Activated CD8-positive, alpha-beta memory T cell treated with anti-CD3 and anti-CD28 coated beads for 48 hours (primary cell): ENCODE measurements at regions not wholly inside any gene's neighbourhood (a gene's known extent, or its start where the extent isn't known, plus 50 kb on each side); places are given as distances from the start of the nearest gene placed in this dataset.
A peak's percentile ranks its signal among the peaks of the same experiment; 100 is the strongest.
"Not testable (repeated sequence)": the region's sequence is repeated elsewhere in the genome, so short reads cannot be mapped to it uniquely, and the experiment has no call there.

Experiments used
- DNase-seq, 3 experiments: peaks; one replicate each; pipeline ENCODE4 v3.0.0-alpha.2; 2020; ENCODE audit warnings: low read depth in 2 of 3, low spot score in 2 of 3

DNA sequence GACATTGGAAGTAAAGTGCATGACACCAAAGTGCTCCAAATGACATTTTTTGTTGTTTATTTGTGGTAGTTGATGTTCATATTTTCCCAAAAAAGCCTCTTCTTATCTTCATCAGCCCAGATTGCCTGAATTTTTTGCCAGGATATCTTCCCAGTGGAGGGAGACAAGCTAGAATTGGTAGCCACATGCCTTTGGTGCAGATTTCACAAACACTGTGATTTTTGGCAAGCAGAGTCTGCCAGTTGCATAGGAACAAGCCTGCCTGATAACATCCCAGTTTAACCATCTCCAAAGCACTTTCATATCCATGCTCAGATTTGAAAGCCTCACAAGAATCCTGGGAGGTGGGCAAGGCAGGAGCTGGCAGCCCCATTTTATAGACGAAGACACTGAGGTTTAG, 102.3 kb upstream of the SYT13 start:
- DNase-seq, result no peak

DNA sequence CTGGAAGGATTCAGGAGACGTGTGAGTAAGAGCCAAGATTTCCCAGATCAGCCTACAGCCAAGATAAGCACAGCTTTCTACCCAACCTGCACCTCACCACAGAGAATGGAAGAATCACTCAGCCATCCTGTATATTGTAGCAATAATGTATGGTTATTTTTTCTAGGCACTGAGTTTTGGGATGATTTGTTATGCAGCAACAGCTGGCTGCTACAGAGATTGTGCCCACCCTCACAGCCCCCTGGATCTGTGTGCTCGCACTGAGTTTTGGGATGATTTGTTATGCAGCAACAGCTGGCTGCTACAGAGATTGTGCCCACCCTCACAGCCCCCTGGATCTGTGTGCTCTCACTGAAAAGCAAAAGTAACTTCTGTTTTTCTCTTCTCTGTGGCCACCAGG, 101.7 kb upstream of the SYT13 start:
- not testable (repeated sequence) for DNase-seq

DNA sequence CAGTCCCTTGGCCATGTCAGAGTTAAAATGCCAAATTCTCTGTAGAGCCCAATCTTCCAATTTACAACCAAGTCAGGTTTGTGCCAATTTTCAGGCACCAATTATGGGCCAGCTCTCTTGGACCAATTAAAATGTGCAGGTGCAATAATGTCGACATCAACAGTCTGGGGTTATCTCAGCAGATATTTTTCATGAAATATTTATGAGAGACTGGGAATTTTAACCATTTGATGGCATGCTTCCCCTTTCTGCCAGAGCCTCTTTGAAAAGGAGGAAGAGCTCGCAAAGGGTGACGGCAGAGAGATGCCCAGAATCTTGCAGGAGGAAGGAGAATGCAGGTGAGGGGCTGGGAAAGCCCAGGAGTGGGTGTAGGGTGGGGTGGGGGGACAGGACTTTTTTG, 100.8 kb upstream of the SYT13 start:
- no peak for DNase-seq

DNA sequence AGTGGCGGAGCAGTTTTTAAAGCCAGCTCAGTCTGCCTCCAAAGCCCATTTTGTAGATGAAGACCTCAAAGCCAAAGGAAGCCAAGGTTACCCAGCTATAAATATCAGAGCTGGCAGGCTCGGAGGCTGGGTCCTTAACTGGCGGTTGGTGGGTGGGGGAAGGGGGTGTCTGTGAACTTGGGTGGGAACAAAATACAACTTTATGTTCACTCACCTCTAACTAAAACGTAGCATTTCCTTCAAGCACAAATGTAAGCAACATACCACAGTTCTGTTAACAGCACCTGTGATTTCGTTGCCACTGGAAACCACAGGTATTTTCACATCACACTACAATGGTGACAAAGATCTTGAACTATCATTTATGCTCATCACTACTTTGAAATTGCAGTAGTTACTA, 99.7 kb upstream of the SYT13 start:
- no peak for DNase-seq

DNA sequence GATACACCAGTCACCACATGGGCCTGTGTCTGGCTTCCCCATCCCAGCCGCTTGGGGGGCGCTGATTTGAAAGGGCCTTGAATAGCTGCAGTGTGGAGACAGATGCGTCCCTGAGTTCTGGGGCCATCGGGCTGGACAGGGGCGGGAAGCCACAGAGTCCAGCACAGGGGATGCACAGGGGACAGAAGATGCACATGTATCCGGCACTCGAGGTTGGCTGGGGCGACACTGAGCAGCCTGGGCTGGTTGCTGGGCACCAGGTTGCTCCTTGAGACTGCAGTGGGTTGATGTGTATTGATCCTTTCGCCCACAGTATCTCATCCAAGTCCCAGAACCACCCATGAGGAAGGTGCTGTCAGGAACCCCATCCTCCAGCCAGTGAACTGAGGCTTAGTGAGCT, 99.3 kb upstream of the SYT13 start:
- DNase-seq, result no peak

DNA sequence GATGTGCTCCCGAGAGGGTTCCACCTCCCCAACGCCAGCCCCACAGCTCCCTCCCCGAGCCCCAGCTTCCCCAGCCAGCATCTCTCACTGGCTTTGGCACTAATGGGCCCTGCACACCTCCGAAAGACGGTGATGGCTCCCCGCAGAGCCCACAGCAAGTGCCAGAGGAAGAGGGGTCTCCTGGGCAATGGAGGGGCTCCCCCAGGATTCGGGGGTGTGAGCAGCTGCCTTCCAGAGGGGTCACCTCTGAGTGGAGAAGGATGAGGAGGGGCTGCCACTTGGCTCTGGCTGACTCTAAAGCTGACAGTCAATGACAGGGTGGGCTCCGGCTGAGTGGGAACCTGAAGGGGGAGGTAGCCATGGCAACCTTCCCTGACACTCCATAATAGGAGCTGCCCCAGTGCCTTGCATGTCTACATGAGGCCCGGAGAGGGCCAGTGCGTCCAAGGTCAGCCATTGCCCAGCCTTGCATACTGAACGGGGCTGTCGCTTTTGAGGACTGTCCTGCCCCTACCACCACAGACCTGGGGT, 98.6 kb upstream of the SYT13 start:
- DNase-seq, result no peak

DNA sequence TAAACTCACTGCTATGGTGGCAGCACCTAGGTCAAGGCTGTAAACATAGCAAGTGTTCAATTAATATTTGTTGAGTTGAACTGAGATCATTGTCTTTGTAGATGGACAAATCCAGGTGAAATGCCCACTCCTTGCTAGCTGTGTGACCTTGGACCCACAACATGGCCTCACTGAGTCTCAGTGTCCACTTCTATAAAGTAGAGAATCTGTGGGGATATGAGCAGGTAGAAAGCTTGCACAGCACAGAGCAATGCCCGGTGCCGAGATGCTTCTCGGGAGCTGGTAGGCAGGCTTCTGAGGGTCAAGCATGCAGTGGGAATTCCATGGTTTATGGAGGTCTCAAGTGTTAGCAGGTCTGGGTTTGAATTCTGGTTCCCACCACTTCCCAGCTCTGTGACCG, 97.9 kb upstream of the SYT13 start:
- DNase-seq, result no peak

DNA sequence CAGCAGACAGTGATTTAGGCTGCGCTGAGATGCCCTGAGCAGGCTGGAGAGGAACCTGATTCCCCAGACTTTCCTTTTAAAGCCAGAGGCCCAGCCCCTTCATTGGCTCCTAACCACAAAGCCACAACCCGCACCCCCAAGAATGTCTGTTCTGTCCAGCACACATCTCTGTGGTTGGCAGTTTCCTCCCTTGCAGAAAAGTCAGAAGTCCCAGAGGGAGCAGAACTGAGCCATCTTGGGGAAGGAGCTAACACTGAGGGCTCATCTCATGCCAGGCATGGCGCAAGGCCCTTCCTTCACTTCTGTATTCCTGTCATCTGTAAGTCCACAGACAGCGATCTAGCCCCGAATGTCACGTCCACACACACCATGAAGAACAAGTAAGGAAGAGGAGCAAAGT, 97.1 kb upstream of the SYT13 start:
- no peak for DNase-seq

DNA sequence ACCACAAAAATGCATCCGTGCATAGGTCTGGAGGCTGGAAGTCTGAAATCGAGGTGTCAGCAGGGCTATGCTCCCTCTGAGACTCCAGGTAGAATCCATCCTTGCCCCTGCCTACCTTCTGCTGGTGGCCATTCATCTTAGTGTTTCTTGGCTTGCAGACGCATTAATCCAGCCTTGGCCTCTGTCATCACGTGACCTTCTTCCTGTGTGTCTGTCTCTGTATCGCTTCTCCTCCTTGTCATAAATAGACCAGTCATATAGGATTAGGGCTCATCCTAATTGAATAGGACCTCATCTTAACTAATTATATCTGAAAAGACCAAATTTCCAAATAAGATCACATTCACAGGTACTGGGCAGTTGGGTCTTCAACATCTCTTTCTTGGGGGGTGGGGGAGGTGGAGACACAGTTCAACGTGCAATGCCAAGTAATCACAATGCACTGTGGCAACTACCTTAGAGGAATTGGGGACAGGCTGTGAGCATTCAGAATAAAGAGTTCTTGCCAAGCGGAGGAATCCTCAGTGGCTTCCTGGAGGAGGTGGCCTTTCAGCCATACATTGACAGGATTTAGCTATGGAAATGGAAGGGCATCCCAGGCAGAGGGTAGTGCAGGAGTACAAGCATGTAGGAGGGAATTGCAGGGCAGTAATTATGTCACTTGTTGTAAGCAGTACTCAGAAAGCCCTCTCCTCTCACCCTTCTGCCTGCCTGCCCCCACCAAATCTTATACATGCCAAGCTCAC, 96.2 kb upstream of the SYT13 start:
- no peak for DNase-seq

DNA sequence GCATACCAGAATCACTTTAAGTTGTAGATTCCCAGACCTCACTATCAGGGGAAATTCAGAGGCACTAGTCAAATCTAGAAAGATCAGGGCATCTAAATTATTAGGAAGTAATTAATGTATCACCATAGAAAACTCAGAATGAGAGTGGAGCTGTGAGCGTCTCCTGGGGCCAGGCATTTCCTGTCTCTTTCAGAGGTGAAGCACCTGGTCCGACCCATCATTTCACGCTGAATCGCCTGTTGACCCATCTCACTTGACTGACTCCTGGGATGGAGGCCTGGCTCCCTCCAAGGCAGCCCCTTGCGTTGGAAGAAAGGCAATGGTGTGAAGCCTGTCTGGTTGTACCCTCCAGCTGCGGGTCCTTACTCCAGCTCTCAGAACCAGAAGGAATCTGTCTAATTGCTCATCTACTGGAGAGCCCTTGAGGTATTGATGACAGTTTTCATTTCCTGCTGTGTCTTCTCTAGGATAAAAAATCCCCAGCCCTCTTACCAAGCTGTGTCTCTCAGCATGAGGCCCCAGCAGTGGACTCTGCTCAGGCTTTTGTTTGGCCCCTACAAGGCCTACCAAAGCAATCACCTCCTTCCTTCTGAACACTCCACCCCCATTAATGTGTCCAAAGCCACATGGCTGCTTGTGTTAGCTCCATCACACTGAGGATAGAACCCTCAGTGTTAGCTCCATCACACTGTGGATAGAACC, 93.2 kb upstream of the SYT13 start:
- no peak for DNase-seq

DNA sequence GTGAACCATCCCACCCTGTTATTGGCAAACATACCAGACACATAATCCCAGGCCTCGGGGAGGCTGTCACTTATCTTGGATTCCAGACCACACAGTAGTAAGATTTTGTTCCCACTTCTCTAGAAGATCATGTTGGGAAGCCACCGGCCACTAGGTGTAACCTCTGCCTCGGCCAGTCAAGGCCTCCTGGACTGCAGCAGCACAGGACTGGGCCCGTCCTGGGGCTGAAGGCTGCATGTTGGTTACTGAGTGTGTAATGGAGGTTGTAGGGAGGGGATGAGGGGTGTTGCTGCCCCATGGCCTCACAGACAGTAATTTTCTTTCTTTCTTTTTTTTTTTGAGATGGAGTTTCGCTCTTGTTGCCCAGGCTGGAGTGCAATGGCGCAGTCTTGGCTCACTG, 92.4 kb upstream of the SYT13 start:
- no peak for DNase-seq

DNA sequence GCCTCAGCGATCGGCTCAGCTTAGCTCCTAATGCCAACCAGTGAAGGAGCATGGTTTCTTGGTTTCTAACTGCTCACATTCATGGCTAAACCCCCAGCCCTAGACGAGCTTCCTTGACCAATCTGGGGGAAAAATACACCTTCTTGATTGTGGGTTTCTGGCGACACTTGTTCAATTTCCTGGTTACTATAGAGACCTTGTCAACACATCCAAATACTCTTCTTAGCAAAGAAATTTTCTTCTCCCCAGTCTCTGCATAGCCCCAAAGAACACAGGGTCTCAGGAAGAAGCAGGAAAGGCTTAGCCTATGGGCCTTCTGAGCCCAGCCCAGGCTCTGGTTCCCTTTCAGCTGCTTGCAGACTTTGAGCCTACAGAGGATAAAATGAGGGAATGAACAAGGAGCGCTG, 88.5 kb upstream of the SYT13 start:
- no peak for DNase-seq

DNA sequence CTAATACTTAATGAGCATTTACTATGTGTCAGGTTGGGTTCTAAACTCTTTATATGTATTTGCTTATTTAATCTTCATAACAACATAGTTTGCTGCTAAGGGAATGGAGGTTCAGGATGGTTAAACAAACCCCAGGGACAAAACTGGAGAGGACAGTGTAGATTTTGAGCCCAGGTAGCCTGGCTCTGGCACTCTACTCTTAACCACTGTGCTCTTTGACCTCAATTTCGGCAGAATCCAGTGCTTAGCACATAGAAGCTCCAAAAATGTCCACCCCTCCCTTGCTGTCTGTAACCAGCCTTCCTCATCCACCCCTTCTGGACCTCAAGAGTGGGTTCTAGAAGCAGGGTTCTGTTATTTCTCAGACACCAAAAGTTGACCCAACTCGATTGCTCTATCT, 88.0 kb upstream of the SYT13 start:
- DNase-seq, result no peak

DNA sequence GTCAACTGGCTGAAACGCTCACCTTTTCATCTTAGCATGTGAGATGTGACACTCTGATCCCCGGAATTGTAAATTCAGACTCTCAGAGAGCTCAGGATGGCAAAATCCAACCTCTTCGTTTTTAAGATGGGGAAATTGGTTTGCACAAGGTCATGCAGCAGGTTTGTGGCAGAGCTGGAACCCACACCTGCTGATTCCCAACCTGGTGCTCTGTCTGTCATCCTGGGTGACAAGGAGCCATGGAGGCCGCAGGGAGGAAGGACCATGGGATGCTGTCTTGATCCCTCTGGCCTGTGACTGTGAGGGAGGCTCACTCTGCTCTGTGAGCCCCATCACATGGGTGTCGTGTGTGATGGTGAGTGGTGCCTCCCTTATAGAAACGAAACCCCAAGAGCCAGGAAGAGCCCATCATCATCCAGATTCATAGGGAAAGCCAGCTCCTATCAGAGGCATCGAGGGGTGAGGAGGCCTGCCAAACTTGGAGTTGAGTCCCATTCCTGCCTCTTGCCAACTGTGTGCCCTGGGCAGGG, 87.4 kb upstream of the SYT13 start:
- DNase-seq, result no peak

DNA sequence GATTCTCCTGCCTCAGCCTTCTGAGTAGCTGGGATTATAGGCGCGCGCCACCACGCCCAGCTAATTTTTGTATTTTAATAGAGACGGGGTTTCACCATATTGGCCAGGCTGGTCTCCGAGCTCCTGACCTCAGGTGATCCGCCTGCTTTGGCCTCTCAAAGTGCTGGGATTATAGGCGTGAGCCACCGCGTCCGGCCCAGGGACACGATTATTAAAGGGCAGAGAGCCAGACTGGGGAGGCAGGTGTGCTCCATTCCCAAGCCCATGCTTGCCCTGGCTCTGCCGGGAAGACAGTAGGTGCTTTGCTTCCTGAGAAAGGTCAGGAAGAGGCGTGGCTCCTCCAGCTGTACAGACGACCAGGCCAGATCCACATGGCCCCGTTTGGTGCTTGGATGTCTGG, 86.3 kb upstream of the SYT13 start:
- DNase-seq, result not testable (repeated sequence)

DNA sequence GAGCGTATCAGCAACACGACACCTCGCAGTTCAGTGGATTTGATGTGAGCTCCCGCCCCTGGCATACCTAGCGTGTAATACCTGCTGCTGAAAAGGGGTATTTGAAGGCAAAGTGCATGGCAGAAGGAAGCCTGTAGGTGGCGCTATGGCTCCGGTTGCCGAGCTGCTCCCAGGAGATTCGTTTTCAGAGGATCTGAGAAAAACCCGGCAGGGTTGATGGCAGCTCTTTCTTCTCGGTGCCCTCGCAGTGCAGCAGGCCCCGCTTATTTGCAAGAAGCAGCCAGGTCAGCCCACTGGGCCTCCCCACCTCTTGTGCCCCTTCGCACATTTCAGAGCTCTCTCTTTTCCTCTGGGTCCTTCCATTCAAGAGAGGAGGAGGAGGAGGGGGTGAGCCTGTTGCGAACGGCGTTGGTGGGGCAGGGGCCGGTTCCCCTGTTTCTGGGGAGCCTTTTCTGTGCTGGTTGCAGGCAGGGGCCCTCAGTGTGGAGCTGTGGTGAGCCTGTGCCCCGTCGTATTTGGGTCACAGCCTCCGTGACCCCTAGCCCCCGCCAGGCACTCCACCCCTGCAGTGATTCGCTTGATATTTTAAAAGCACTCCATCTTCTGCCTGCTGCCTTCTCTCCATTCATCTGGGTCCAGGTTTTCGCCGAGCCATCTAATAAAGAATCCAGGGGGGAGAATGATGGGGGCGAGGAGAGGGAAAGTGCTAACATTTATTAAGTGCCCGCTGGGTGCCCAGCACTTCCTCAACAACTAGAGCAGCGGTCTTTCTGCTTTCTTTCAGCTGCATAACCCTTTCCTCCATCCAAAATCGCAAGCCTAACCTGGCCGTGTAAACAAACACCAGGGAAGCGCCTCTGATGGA, 85.3 kb upstream of the SYT13 start:
- peak; percentile 12 to 47 (median 32) for DNase-seq

DNA sequence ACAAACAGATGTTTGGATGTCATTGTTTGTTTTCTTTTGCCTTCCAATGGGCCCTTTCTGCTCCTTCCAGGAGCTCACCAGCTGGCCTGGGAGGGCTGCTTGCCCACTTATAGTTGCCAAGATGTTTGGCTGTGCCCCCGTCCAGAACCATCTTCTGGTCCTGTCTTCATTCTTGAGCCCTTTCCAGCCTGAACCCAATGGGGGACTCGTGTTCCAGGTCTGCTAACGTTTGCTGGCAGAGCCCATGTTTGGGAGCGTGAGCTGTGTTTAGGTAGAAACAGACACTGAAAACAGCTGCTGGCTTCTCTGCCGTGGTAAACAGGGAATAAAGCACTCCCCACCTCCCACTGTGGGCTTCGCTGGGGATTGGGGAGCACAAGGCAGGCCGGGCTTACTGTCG, 83.2 kb upstream of the SYT13 start:
- no peak for DNase-seq

DNA sequence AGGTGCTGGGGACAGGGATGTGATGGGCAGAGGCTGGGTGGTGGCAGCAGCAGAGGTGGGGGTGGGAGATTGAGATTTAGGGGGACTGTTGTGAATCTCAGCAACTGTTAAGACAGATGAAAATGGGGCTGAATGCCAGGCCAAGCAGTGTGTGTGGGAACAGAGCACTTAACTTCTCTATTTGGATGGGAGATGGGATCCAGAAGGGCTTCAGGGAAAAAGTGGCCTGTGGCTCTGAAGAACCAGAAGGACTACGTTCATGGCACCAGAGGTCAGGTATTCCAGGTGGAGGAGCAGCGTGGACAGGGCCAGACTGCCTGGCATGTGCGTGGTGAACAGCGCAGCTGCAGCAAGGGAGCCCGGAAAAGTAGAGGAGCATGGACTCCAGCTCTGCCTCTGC, 82.6 kb upstream of the SYT13 start:
- DNase-seq, result no peak

DNA sequence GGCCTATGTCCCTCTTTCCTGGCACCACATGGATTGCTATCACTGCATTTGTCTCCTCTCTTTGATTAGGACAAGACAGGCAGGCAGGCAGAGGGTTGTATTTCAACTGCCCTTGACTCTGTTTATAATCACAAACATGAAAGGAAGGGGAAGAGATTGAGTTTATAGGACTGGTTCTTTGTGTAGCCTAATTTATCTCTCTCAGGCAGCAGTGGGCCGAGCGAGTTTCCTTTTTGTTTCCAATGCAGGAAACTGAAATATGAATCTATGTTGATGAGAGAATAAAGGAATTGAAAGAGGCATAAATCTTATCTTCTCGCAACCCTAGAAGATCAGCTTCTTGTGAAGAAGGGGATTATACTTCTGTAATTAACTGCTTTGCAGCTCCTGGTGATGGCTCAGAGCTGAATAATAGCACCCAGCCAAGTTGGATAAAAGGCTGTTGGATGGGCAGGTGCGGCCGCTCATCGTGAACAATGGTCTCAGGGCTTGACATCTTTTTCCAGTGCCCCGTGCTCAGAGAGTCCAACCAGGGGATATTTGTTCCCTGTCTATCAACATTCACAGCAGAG, 80.6 kb upstream of the SYT13 start:
- DNase-seq, result no peak

DNA sequence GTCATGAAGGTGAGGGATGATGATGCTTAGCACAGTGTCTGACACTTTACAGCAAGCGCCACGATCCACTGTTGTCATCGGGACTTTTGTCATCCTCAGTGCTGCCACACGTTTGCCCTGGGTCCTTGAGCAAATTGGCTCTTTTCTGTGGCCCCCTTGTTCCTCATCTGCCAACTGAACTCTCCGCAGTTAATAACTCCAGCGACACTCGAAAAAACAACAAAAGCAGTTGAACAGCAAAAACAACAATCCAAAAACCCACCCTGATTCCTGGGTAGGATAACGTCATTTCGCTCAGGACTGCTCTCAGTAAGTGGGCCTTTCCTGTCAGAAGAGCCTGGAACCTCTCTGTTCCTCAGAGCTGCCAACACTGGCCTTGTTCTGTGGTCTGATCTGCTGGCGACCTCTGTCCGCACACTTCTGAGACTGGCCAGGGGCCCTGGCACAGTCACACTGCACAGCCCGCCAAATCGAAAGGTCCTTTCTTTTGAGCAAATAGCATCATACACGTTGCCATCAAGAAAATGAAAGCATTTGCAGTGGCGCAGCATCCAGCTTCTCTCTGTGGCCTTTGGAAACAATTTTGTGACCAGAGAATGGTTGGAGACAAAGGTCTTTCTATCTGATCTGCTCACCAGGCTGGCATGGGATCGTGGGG, 79.9 kb upstream of the SYT13 start:
- DNase-seq, result no peak

DNA sequence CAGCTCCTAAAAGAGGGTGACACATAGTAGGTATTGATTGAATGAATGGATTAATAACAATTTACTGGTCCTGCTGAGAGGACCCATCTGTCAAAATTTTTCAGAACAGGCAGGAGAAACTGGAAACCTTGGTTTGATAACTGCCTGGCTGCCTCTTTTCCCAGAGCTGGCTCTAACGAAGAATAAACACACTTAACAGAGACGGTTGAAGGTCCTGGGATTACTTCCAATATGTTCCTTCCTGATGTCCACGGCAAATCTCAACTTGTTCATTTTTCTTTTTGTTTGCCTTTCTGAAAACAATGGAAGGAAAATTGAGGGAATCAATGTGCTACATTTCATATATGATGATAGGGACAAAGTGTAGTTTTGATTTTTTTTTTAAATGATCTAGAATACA, 76.5 kb upstream of the SYT13 start:
- no peak for DNase-seq
